ENCODE measurements at regions not wholly inside any gene's neighbourhood (a gene's known extent, or its start where the extent isn't known, plus 50 kb on each side); places are given as distances from the start of the nearest gene placed in this dataset.
A peak's percentile ranks its signal among the peaks of the same experiment; 100 is the strongest.
"Not testable (repeated sequence)": the region's sequence is repeated elsewhere in the genome, so short reads cannot be mapped to it uniquely, and the experiment has no call there.

- DNase-seq (ENCODE audit: low spot score in 2 of 2) (peak in 1 of 2 donors; percentile 36), FAIRE-seq (no peak)
These were observed 181.2 kb upstream of the API5 start for GRCh38 chr11:43130616-43131015.

- DNase-seq (ENCODE audit: low spot score in 2 of 2) (no peak), FAIRE-seq (no peak)
These were observed 175.7 kb upstream of the API5 start for GRCh38 chr11:43135966-43136534.

- no peak for DNase-seq (ENCODE audit: low spot score in 2 of 2)
- FAIRE-seq = no peak
These were observed 173.1 kb upstream of the API5 start for GRCh38 chr11:43138621-43139140.

GRCh38 chr11:43145653-43146052 lies 166.1 kb upstream of the API5 start:
- DNase-seq (ENCODE audit: low spot score in 2 of 2) (no peak), FAIRE-seq (no peak)

DNA sequence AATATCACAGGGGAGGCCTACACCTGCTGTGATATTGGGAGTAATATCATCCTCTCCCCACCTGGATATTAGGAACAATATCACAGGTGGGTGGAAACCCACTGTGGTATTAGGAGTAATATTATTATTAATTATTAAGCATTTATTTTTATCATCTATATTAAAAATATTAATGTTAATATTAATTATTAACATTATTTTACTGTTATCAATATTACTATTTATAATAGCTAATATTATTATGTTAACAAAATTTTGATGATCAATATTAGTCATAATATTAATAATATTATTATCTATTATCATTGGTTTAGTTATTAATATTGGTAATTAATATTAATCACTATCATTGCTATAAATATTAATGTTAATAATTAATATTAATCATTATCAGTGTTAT lies 161.1 kb upstream of the API5 start:
- DNase-seq (ENCODE audit: low spot score in 2 of 2) = no peak
- FAIRE-seq = peak; percentile 98

- FAIRE-seq = no peak
- DNase-seq (ENCODE audit: low spot score in 2 of 2) = no peak
These were observed 147.0 kb upstream of the API5 start for GRCh38 chr11:43164831-43165230.

DNA sequence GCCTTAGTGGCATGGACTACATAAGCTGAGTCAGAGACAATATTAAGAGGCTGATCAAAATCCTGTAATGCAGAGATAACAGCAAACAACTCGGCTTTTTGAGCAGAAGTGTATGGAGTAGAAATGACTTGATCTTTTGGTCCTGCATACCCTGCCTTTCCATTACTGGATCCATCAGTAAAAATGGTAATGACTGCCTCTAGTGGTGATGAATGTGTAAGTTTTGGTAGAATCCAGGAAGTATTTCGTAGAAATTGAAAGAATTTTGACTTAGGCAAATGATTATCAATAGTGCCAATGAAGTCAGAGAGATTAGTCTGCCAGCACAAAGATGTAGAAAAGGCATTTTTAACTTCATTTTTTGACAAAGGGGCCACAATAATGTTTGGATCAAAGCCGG lies 146.4 kb upstream of the API5 start:
- not testable (repeated sequence) for DNase-seq (ENCODE audit: low spot score in 2 of 2); FAIRE-seq

GRCh38 chr11:43168241-43168640 lies 143.6 kb upstream of the API5 start:
- DNase-seq (ENCODE audit: low spot score in 2 of 2); FAIRE-seq: not testable (repeated sequence)

- DNase-seq (ENCODE audit: low spot score in 2 of 2) (no peak), FAIRE-seq (no peak)
These were observed 139.3 kb upstream of the API5 start for GRCh38 chr11:43172477-43172876.

DNA sequence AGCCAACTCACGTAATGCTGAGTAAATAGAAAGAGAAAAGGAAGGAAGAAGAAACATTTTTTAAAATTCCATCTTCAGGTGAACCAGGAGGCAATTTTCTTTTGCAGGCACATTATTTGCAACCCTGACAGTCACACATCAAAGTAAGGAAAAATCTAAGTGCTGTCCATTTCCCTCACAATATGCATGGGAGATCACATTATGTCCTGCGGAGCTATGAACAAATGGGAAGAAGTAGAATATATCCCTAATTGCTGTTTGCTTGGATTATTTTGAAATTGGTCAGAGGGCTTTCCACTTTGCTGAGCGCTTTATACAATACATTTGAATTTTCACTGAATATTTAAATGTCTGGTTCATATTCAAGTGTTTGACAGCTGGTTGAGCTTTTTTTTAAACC lies 133.8 kb upstream of the API5 start:
- DNase-seq (ENCODE audit: low spot score in 2 of 2) (no peak), FAIRE-seq (no peak)

DNA sequence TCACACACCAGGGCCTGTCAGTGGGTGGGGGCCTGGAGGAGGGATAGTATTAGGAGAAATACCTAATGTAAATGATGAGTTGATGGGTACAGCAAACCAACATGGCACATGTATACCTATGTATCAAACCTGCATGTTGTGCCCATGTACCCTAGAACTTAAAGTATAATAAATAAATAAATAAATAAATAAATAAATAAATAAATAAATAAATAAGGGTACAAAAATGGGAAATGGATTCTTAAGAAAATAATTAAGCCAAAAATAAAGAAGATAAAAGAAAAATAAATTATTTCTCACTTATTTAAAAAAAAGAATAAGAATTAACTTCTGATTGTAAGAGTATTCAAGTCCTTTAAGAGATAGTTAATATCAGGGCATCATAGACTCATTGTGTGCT lies 117.3 kb upstream of the API5 start:
- peak; percentile 66 for FAIRE-seq
- not testable (repeated sequence) for DNase-seq (ENCODE audit: low spot score in 2 of 2)

DNA sequence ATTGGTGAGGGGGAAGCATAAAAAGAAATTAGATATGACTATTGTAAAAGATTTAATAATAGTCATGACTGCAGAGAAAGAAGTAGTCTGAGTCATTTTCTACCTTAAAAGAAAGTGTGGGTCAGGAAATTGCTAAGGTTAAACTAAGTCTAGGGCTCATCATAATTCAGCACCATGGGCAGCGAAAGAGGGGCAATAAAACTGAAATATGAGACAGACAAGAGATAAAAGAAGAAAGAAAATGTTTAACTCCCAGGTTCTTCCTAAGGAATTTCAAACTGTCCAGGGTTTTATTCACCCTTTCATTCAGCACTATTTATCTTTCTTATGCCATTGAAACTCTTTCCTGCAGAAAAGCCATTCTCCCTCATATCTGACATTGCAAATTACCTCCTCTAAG lies 114.4 kb upstream of the API5 start:
- FAIRE-seq (no peak), DNase-seq (ENCODE audit: low spot score in 2 of 2) (no peak)

- no peak for FAIRE-seq
- no peak for DNase-seq (ENCODE audit: low spot score in 2 of 2)
These were observed 111.8 kb upstream of the API5 start for GRCh38 chr11:43200031-43200430.

GRCh38 chr11:43212279-43212678 lies 99.5 kb upstream of the API5 start:
- FAIRE-seq (no peak), DNase-seq (ENCODE audit: low spot score in 2 of 2) (no peak)

- no peak for DNase-seq (ENCODE audit: low spot score in 2 of 2)
- no peak for FAIRE-seq
These were observed 97.3 kb upstream of the API5 start for GRCh38 chr11:43214471-43214870.

DNA sequence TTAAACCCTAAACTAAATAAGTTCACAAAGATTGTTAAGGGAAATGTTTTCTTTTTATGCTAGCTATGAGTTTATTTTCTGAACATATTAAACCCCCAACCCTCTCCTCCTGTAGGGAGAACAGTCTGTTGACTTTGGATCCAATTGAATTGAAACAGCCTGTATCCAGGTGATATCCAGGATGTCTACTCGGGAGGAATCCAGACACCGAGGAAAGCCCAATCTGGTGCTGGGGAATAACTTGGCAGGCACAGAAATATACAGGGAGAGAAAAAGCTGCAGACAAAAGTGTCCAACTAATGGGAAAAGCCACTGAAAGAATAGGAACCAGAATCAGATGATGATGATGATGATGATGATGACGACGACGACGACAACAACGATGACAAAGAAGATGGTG lies 93.9 kb upstream of the API5 start:
- FAIRE-seq = no peak
- DNase-seq (ENCODE audit: low spot score in 2 of 2) = no peak

GRCh38 chr11:43222215-43222614 lies 89.6 kb upstream of the API5 start:
- FAIRE-seq (no peak), DNase-seq (ENCODE audit: low spot score in 2 of 2) (no peak)

DNA sequence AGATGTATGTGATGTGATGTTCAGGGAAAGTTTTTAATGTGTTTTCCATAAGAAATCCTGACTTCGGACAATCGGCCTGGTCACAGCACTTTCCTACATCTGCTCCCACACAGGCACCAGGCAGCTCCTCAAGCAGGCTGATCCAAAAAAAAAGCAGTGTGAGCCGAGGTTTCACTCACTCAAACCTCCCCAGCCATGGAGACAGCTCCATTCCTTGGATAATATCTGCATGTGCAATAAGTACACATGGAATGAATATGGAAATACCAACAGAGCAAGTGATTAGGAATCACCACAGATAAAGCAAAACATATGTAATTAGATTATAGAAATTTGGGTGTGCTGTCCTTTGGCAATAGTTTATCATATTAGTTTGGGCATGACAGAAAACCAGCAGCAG lies 88.8 kb upstream of the API5 start:
- no peak for FAIRE-seq
- DNase-seq (ENCODE audit: low spot score in 2 of 2) = no peak

GRCh38 chr11:43234881-43235280 lies 76.9 kb upstream of the API5 start:
- no peak for DNase-seq (ENCODE audit: low spot score in 2 of 2)
- no peak for FAIRE-seq

GRCh38 chr11:43238341-43238740 lies 73.5 kb upstream of the API5 start:
- no peak for FAIRE-seq

DNA sequence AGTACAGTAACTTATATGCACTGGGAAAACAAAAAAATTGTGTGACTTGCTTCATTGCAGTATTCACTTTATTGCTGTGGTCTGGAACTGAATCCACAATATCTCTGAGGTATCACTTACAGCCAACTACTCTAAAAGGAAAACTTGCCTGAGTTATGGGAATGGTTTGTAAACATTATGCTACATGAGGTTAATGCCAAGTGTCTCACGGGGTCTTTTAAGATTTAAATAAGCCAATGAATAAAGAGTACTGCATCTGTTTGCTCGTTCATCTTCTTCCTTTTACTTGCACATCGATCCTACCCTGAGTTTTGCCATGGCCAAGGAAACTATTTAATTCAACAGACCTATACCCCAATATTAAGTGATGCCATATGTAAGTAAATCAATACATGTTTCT lies 72.0 kb upstream of the API5 start:
- DNase-seq (ENCODE audit: low spot score in 2 of 2) = no peak
- FAIRE-seq = no peak

More at GRCh38 chr11:43238341-43238740, 73.5 kb upstream of the API5 start:
- DNase-seq (ENCODE audit: low spot score in 2 of 2) = no peak

DNA sequence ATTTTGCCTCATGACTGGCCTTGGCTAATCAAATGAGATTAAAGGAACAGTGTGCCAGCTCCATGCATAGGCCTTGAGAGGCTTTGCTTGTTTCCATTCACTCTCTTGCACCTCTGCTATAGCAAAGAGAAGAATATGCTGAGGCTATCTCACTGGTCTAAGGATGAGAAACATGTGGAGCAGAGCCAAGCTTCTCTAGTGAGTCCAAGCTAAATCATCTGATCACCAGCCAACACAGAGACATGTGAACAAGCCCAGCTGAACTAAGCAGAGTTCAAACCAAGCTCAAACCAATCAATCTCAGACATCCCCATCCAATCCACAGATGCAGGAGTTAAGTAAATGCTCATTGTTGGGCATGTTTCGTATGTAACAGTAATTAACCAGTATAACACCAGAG lies 69.4 kb upstream of the API5 start:
- DNase-seq (ENCODE audit: low spot score in 2 of 2) = no peak
- FAIRE-seq = no peak

- FAIRE-seq (no peak), DNase-seq (ENCODE audit: low spot score in 2 of 2) (no peak)
These were observed 67.9 kb upstream of the API5 start for GRCh38 chr11:43243927-43244326.

Data from frontal cortex (tissue), 3 donors.